ENCODE measurements at regions not wholly inside any gene's neighbourhood (a gene's known extent, or its start where the extent isn't known, plus 50 kb on each side); places are given as distances from the start of the nearest gene placed in this dataset.
A peak's percentile ranks its signal among the peaks of the same experiment; 100 is the strongest.

- peak; percentile 38 for DNase-seq (ENCODE audit: low spot score)
These were observed 201.1 kb upstream of the MVB12B start for GRCh38 chr9:126125577-126125976.

- no peak for DNase-seq (ENCODE audit: low spot score)
These were observed 200.6 kb upstream of the MVB12B start for GRCh38 chr9:126125992-126126409.

GRCh38 chr9:126126807-126127206 lies 199.8 kb upstream of the MVB12B start:
- no peak for DNase-seq (ENCODE audit: low spot score)

- no peak for DNase-seq (ENCODE audit: low spot score)
These were observed 199.0 kb upstream of the MVB12B start for GRCh38 chr9:126127591-126127990.

DNA sequence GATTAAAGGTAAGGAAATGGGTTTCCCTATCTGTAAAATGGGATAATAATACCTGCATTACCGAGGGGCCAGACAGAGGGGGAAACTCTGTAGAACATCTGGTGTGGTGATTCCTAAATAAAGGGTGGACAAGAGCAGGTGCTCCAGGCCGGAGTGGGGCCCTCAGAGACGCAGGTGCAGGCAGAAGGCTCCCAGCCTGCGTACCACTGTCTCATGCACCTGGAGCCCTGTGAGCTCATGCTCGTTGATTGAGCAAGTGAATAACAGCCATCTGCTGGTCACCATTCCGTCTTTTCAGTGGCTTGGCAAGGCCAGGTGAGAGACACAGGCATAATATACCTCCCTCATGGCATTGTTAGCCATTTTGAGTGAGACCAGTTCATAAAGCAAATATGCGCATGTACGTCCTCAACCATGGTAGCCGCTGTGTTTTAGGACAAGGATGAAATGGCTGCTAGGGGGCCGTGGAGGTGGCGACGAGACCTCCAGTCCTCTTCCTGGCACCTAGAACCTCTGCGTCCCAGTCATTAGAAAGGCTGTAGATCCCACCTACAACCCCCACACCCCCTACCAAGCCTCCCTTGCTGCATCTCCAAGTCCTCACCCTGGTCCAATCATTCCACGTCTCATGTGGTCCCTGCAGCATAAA lies 198.0 kb upstream of the MVB12B start:
- DNase-seq (ENCODE audit: low spot score) = no peak

GRCh38 chr9:126131066-126132010 lies 195.3 kb upstream of the MVB12B start:
- no peak for DNase-seq (ENCODE audit: low spot score)

- no peak for DNase-seq (ENCODE audit: low spot score)
These were observed 193.9 kb upstream of the MVB12B start for GRCh38 chr9:126132746-126133145.

- DNase-seq (ENCODE audit: low spot score) = no peak
These were observed 182.4 kb upstream of the MVB12B start for GRCh38 chr9:126144196-126144595.

- no peak for DNase-seq (ENCODE audit: low spot score)
These were observed 181.8 kb upstream of the MVB12B start for GRCh38 chr9:126144603-126145456.

DNA sequence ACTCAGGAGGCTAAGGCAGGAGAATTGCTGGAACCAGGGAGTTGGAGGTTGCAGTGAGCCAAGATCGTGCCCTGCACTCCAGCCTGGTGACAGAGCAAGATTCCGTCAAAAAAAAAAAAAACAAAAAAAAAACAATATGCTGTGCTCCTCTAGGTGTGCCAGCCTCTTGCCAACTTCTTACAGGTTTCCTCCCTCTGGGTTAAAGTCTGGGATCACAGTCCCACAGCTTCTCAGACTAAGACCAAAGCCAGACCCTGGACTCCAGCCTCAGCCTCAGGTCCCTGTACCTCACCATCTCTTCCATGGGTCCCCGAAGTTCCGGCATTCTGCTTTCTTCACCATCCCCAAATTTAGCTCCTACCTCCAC lies 180.8 kb upstream of the MVB12B start:
- DNase-seq (ENCODE audit: low spot score) = no peak

DNA sequence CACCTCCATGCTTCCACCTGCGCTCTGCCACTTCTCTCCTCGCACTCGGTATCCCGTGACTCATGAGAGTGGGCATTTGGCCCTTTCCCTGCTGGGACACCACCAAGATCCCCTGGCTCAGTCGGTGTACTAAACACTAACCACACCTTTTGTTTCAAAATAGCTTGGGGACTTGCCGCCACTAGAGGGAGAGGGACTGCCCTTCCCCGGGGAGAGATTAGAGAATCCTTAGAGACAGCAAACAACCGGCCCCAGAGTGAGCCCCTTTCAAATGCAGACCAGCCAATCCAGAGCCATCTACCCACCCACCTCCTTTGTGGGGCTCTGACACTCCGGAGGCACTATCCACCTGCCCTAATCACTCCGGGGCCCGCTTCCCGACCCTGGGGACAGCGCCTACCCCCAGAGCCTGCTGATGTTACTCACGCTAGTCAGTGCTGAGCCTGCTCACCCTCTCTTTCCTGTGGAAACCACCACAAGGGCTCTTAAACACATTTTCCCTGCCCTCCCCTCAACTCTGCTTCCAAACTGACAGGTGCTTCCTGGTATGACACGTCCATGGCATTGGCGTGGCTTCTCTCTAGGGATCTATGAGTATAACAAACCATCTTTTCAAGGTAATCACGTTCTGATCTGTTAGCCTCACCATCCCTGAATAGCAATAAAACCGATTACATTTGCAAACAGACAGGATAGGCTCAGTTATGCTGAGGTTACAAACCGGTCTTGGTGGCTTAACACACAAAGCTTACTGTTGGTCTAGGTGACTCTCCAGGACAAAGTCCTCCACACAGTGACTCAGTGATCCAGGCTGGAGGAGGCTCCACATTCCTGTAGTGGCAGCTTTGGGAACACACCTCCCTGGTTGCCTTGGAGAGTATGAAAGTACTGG lies 180.1 kb upstream of the MVB12B start:
- no peak for DNase-seq (ENCODE audit: low spot score)

GRCh38 chr9:126147186-126147935 lies 179.3 kb upstream of the MVB12B start:
- DNase-seq (ENCODE audit: low spot score) = no peak

- DNase-seq (ENCODE audit: low spot score) = no peak
These were observed 178.4 kb upstream of the MVB12B start for GRCh38 chr9:126147936-126148870.

GRCh38 chr9:126148994-126149393 lies 177.6 kb upstream of the MVB12B start:
- no peak for DNase-seq (ENCODE audit: low spot score)

DNA sequence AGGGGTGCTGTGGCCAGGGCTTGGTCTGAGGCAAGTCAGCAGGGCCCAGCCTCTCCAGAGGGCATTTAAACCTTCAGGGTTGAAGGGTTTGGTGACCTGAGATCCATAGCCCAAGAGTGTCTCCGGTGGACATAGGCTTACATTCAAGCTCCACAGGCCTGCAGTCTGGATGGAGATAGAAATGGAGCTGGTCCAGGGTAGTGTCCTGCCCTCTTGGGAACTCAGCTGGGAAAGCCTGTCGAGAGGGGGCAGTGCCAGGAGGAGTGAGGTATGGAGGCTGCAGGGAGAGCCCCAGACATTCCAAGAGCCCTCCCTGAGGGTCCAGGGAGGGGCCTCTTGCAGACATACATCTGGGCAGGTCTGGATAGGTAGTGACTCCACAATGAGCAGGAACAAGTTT lies 177.0 kb upstream of the MVB12B start:
- DNase-seq (ENCODE audit: low spot score) = no peak

- DNase-seq (ENCODE audit: low spot score) = no peak
These were observed 176.1 kb upstream of the MVB12B start for GRCh38 chr9:126150411-126151030.

DNA sequence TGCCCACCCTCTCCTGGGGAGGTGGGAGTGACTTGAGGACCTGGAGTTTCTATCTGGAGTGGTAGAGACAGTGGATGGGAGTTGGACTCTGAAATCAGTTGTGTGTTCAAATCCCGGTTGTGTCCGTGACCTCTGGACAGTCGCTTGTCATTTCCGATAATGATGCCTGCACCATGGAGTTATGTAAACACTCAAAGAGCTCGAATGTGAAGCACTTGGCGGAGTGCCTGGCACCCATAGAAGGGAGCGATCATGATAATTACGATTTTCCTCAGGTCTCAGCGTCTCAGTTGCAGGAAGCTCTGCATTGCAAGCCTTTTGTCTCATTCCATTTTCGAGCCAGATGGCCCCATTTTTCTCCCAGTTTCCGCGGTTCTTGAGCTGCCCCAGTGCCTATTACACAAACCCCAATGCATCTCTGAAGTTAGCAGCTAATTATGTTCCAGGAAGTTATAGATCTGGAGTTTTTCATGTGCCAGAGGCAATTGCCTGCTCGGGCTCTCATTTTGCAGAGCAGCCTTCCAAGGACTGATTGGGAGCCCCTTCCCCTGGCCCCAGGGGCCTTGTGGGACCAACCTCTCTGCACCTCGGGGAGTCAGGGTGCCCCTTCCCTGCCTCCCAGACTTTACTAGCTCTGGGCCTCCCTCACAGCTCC lies 175.5 kb upstream of the MVB12B start:
- peak; percentile 2 for DNase-seq (ENCODE audit: low spot score)

DNA sequence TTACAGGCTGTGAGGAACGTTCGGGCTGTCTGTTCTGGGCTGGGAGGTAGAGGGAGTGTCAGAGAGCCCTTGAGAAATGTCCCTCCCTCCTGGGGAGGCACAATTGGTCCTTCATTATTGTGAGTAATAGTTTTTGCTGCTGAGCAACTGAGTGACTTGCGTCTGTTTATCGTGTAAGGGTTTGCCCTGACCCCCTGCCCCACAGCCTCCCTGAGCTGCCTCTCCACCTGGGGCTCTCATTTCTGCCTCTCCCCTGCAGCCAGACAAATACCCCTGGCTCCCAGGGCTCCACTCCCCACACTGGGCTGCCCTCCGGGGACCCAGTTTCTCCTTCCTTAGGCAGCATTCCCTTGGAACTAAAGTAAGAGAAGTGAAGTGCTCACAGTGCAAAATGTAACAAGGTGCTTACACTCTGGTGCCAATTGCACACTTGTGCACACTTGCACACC lies 174.9 kb upstream of the MVB12B start:
- no peak for DNase-seq (ENCODE audit: low spot score)

Data from umbilical cord (tissue), 1 donor.